C4-2B (cell line): ENCODE measurements at regions not wholly inside any gene's neighbourhood (a gene's known extent, or its start where the extent isn't known, plus 50 kb on each side); places are given as distances from the start of the nearest gene placed in this dataset.

Experiments
- ZFX ChIP-seq: fragments of 450-650 bp; IDR thresholded peaks from 2 replicates; pipeline ENCODE4 v1.6.1; 2017
- TF ChIP-seq, protein P1 (sequence below): fragments of 450-650 bp; conservative IDR thresholded peaks from 2 replicates; pipeline ENCODE4 v1.5.1; 2017; ENCODE audit warnings: mild to moderate bottlenecking

DNA sequence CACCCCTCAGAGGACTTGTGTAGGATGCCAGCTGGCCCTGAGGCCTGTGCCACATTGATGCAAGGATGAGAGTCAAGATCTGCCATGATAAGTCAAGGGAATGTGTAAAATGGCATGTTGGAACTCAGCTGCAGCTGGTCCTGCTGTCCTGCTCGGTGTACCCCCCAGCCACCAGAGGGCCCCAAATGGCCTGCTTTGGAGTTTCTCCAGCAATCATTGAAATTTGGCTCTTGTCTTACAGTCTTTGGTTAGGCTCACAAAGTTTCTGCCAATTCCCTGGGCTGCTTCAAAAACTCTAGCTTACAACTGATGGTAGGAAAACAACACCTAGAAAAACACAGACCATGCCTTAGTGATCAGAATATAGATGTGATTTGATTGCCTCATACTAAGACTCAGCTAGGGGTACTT, 76.8 kb downstream of the HSD17B6 start:
- TF ChIP-seq, protein P1, sequence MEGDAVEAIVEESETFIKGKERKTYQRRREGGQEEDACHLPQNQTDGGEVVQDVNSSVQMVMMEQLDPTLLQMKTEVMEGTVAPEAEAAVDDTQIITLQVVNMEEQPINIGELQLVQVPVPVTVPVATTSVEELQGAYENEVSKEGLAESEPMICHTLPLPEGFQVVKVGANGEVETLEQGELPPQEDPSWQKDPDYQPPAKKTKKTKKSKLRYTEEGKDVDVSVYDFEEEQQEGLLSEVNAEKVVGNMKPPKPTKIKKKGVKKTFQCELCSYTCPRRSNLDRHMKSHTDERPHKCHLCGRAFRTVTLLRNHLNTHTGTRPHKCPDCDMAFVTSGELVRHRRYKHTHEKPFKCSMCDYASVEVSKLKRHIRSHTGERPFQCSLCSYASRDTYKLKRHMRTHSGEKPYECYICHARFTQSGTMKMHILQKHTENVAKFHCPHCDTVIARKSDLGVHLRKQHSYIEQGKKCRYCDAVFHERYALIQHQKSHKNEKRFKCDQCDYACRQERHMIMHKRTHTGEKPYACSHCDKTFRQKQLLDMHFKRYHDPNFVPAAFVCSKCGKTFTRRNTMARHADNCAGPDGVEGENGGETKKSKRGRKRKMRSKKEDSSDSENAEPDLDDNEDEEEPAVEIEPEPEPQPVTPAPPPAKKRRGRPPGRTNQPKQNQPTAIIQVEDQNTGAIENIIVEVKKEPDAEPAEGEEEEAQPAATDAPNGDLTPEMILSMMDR, result peak; percentile 28
- no peak for TF ChIP-seq ZFX
